ENCODE measurements at regions not wholly inside any gene's neighbourhood (a gene's known extent, or its start where the extent isn't known, plus 50 kb on each side); places are given as distances from the start of the nearest gene placed in this dataset.

DNA sequence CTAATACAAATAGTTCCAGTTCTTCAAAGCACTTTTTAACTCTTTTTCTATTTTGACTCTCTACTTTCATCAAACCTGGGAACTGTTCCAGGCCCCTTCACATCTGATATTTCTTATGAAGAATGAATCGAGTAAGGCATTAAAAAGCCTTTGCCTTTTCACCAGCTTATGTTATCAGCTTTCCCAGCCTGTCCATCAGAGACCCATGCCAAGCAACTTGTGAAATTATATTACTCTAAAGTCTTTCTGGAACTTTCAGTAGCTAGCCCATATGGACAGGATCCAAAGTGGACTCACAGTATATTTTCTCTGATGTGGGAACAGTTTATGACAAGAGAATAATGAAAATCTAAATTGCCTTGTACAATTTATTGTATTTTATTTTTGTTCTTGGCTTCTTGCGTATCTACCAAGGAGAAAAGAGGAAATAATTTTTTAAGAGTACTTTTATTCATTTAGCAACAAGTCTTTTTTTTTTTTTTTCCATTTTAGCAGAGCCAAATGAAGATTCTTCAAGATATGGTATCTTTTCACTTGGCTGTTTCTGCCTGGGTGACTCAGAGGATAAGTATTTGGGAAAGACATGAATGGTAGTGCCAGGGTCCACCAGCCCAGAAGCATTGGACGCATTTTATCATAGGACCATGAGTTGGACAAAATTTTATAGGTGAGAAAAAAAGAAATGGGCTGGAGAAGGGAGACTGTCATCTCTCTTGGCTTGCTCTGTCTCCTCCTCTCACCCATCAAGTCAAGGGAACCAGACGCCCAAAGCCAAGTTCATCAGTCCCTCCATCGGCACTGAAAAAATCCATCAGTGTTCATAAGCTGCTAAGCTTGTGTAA is 195.8 kb upstream of the NEBL start:
- DNase-seq (ENCODE audit: low spot score) = no peak

GRCh38 chr10:21090609-21091082 is 193.5 kb upstream of the NEBL start:
- no peak for DNase-seq (ENCODE audit: low spot score)

- no peak for DNase-seq (ENCODE audit: low spot score)
Measured at GRCh38 chr10:21087476-21087875, 190.4 kb upstream of the NEBL start.

DNA sequence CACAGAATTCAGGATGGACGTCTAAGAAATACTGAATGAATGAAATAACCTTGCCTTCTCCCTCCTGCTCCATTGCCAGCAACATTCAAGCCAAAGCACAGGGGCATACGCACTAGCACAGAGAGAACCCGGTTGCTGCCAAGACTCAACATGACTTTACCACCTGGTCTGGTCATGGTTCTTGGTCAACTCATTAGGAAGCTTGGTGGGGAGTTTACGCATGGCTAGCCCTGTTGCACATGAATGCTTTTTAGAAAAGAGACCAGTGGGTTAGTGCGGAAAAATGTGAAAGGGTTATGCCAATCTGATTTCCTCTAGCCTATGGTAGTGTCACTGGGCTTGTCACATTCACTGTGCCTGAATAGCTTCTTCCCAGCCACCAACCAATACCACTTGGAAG is 187.6 kb upstream of the NEBL start:
- no peak for DNase-seq (ENCODE audit: low spot score)

DNA sequence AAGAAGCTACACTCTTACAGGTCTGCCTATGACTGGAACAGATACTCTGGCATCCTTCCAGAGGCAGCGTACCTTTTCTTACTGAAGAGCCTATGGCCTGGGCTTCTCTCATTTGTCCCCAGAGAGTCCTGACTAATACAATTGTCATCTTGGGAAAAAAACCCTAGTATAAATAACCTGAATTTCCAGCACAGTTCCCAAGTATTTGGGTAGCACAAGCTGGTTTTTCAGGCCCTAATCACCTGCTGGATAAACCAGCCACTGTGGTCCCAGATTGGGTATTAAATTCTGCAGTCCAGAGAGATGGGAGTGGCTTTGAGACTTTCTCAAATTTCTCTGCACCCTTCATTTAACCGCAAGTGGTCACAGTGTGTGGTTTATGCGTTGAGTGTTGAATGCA is 186.8 kb upstream of the NEBL start:
- no peak for DNase-seq (ENCODE audit: low spot score)

GRCh38 chr10:21082206-21082605 is 185.1 kb upstream of the NEBL start:
- no peak for DNase-seq (ENCODE audit: low spot score)

GRCh38 chr10:21080261-21080660 is 183.2 kb upstream of the NEBL start:
- DNase-seq (ENCODE audit: low spot score) = no peak

- no peak for DNase-seq (ENCODE audit: low spot score)
Measured at GRCh38 chr10:21079330-21079658, 182.2 kb upstream of the NEBL start.

GRCh38 chr10:21078410-21079329 is 181.6 kb upstream of the NEBL start:
- peak; percentile 50 for DNase-seq (ENCODE audit: low spot score)

GRCh38 chr10:21077681-21078080 is 180.6 kb upstream of the NEBL start:
- no peak for DNase-seq (ENCODE audit: low spot score)

DNA sequence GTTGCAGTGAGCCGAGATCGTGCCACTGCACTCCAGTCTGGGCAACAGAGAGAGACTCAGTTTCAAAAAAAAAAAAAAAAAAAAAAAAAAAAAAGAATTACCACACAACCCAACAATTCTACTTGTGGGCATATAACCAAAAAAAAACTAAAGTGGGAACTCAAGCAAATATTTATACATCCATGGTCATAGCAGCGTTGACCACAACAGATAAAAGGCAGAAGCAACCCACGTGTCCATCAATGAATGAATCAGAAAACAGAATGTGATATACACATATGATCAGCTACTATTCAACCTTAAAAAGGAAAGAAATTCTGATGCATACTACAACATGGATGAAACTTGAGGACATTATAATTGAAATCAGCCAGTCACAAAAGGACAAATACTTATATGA is 179.3 kb upstream of the NEBL start:
- DNase-seq (ENCODE audit: low spot score) = no peak

DNA sequence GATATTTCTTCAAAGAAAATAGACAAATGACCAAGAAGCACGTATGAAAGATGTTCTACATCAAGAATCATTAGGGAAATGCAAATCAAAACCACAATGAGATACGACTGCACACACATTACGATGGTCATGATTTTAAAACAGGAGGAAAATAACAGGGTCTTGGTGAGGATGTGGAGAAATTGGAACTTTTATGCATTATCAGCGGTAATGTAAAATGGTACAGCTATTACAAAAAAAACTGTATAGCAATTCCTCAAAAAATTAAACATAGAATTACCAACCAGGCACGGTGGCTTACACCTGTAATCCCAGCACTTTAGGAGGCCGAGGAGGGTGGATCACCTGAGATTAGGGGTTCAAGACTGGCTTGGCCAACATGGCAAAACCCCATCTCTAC is 178.8 kb upstream of the NEBL start:
- DNase-seq (ENCODE audit: low spot score) = no peak

DNA sequence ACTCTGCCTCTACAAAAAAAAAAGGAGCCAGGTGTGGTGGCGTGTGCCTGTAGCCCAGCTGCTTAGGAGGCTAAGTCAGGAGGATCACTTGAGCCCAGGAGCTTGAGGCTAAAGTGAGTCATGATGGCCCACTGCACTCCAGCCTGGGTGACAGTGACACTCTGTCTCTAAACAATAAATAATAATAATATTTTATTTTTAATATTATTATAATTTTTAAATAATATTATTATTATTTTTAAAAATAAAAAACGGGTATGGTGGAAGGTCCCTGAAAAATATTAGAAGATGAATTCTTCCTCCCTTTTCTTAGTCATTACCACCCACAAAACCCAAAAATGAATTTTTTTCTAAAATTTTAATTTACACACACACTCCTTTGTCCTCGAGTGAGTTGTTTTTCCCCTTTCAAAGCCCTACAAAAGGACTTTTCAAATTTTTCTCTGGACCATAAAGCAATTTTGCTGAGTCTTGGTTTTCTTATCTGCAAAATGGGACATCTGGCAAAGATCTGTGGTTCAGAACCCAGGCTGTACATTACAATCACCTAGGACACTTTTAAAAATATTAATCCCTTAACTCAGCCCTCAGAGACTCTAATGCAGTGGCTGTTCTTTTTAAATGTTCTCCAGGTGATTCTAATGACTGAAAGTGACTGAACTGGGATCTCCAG is 174.0 kb upstream of the NEBL start:
- no peak for DNase-seq (ENCODE audit: low spot score)

GRCh38 chr10:21069929-21070700 is 173.0 kb upstream of the NEBL start:
- DNase-seq (ENCODE audit: low spot score) = no peak

DNA sequence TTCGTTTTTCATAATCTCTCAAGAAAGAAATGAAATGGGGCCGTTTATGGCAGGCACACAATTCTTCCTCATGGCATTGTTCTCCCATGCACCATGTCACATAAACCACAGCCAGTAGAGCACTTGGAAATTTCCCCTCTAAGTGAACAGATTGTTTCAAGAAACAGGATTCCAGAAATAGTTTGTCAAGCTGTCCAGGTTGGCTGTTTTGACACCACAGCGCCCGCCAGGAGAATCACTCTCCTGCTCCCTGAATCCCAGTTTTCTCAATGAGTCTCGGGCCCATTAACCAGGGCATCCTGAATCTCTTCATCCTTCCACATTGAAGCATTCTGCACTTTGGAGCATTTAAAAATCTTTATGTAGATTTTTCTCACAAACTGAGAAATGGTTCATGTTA is 172.2 kb upstream of the NEBL start:
- no peak for DNase-seq (ENCODE audit: low spot score)

DNA sequence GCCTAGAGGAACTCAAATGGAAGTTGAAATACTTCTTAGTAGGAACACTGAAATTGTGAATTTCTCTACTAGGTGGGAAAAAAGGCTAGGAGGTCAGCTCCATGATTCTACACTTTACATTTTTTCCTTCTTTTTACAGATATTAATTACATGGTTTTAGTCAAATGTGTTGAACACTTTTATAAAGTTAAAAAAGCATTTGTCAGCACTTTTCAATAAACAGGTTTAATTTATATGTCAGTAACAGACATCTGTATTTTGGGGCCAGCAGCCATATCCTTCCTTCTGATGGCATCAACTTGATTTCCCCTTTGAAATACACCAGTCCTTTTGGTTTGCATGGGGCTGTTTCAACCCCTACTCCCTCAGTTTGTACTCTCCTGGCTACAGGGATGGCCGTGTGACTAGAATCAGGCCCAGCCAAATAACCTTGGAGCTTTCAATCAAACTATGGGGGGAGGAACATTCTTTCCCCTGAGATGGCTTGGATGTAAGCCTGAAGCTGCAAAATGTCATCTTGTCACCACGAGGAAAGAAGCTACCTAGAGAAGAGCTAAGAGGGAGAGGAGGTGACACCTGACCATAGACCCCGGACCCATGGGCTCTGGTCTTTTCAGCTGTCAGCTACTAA is 171.0 kb upstream of the NEBL start:
- no peak for DNase-seq (ENCODE audit: low spot score)

DNA sequence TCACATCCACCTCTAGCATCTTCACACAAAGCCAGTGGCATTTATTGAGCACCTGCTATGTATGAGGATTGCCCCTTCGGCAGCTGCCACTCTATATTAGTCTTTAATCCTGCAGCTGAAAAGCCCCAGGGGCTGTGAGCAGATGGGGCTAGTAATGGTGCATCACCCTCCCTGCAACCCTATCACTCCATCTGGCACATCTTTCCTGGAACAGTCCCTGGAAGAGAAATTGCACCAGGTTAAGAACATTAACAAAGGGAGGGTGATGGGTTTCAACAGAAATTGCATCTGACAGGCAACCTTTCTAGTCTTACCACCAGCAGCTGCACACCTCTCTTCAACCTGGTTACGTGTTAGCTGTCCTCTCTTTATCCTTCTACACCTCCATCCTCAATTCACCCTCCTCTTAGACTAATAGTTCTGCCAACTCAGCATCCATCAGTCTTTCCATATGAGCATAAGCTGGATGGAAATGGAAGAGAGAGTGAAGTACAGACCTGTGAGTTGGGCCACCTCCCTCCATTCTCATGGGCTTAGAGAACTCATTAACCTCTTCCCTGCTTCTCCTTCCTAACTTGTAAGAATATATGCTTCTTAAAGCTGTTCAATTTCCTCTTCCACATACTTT is 168.6 kb upstream of the NEBL start:
- DNase-seq (ENCODE audit: low spot score) = no peak

DNA sequence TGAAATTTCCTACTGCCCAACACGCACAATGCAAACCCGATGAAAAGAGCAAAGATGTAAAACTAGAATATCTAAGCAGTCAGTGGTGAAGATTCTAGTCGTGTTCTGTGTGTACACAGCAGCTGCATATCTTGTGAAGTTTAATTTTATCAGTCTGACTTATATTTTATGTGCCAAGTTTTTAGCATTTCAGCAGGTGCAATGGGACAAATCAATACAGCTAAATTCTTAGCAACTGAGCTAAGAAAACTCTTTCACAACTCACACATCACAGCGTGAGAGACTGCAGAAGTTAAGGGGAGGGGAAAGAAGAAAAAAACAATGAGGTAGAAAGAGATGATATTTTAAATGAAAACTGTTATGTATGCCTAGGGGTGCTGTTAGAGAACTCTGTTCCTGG is 164.9 kb upstream of the NEBL start:
- DNase-seq (ENCODE audit: low spot score) = no peak

- DNase-seq (ENCODE audit: low spot score) = no peak
Measured at GRCh38 chr10:21061184-21061583, 164.1 kb upstream of the NEBL start.

DNA sequence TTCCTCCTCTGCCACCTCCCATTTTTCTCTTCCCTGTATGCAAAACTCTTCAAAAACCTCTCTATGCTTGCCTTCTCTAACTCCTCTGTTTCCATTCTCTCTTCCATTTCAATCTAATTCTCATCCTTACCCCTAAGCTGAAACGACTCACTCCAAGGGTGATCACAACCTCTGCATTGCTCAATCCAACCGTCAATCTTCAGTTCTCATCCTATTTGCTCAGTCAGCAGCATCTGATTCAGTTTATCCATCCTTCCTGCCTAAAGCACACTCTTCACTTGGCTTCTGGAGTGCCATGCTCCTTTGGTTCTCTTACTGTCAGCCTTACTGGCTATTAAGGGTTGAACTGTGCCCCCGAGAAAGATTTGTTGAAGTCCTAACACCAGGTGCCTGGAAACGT is 163.5 kb upstream of the NEBL start:
- DNase-seq (ENCODE audit: low spot score) = no peak

DNA sequence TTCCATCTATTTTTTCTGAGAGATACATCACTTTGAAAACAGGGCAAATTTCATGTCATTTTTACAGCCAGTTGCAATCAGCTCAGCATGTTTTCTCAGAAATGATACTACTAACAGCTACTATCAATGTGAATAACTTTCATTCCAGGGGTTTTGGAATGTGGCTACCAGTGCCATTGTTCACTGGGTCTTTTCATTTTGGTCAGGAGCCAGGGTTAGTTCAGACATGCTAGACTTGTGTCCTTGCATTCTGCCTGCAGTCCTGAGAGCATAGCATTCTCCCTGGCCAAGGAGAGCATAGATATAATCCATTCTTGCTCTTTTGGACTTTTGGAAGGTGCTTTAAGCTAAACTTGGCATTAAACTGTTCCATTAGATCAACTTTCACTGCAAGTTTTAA is 160.9 kb upstream of the NEBL start:
- no peak for DNase-seq (ENCODE audit: low spot score)

All from AG08396 (cell line).